ENCODE measurements at regions not wholly inside any gene's neighbourhood (a gene's known extent, or its start where the extent isn't known, plus 50 kb on each side); places are given as distances from the start of the nearest gene placed in this dataset.

DNA sequence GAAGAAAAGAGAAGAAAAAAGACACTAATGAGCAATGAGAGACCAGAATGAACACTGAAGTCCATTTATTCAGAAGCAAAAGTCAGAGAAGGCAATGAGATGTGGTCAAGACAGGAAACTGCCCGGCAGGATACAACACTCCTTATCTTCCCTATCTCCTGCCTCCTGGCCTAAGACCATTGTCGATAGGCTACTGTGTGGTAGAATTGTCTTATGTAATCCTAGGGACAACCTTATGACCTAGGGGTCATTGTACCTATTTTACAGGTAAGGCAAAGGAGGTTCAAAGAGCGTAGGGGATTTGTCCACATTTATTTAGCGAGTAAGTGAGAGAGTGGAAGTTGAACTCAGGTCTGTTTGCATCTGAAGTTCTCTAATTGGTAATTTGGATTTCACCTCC lies 63.0 kb upstream of the PTPN3 start:
- ATAC-seq (no peak), DNase-seq (no peak)
- Mint-ChIP-seq H3K4me1 (no peaks in the 10 kb centered on the region), H3K27ac (no peak overlapping the region), H3K9me3 (peaks cover 0 to 2% of the 10 kb centered on the region in 2 donors), H3K36me3 (no peaks in the 10 kb centered on the region), H3K27me3 (ENCODE audit: low read depth in 2 of 2) (peaks cover 7 to 9% of the 10 kb centered on the region in 2 donors), H3K4me3 (no peak overlapping the region)
- Histone ChIP-seq H3K9me3 (ENCODE audit: control insufficient read depth, insufficient read depth, low read length) (no peaks in the 10 kb centered on the region), H3K4me3 (ENCODE audit: low read length) (no peak overlapping the region), H3K4me1 (ENCODE audit: control insufficient read depth, insufficient read depth, low read length) (no peaks in the 10 kb centered on the region), H3K27me3 (ENCODE audit: control insufficient read depth, insufficient read depth, low read length) (no peaks in the 10 kb centered on the region), H3K27ac (ENCODE audit: low read length) (no peak overlapping the region), H3K36me3 (ENCODE audit: control insufficient read depth, insufficient read depth, low read length) (no peaks in the 10 kb centered on the region)
- no peak for TF ChIP-seq CTCF (IDR thresholded peaks at IDR 0.05)
- intact Hi-C loops (cut with micrococcal nuclease): no loop called here
- WGBS (ENCODE audit: insufficient coverage): 83% methylated on average over 2 of the region's 4 CpGs

GRCh38 chr9:109568089-109568488 lies 70.0 kb upstream of the PTPN3 start:
- Mint-ChIP-seq H3K27me3 (ENCODE audit: low read depth in 2 of 2) (peaks cover 4 to 18% of the 10 kb centered on the region in 2 donors), H3K9me3 (no peaks in the 10 kb centered on the region), H3K36me3 (no peaks in the 10 kb centered on the region), H3K4me1 (no peaks in the 10 kb centered on the region), H3K4me3 (no peak overlapping the region), H3K27ac (no peak overlapping the region)
- H3K4me1 ChIP-seq (ENCODE audit: control insufficient read depth, insufficient read depth, low read length): no peaks in the 10 kb centered on the region
- H3K4me3 ChIP-seq (ENCODE audit: low read length): no peak overlapping the region
- no peak for ATAC-seq
- H3K36me3 ChIP-seq (ENCODE audit: control insufficient read depth, insufficient read depth, low read length): no peaks in the 10 kb centered on the region
- WGBS (ENCODE audit: insufficient coverage): 60% methylated on average over 2 of the region's 2 CpGs
- no peaks in the 10 kb centered on the region for H3K27me3 ChIP-seq (ENCODE audit: control insufficient read depth, insufficient read depth, low read length)
- TF ChIP-seq CTCF (IDR thresholded peaks at IDR 0.05): no peak
- no peak for DNase-seq
- H3K27ac ChIP-seq (ENCODE audit: low read length): no peak overlapping the region
- intact Hi-C loops (cut with micrococcal nuclease): no loop called here
- no peaks in the 10 kb centered on the region for H3K9me3 ChIP-seq (ENCODE audit: control insufficient read depth, insufficient read depth, low read length)

GRCh38 chr9:109568568-109569210 lies 70.6 kb upstream of the PTPN3 start:
- ATAC-seq: no peak
- Histone ChIP-seq H3K4me1 (ENCODE audit: control insufficient read depth, insufficient read depth, low read length) (no peaks in the 10 kb centered on the region), H3K27me3 (ENCODE audit: control insufficient read depth, insufficient read depth, low read length) (no peaks in the 10 kb centered on the region), H3K27ac (ENCODE audit: low read length) (no peak overlapping the region), H3K9me3 (ENCODE audit: control insufficient read depth, insufficient read depth, low read length) (no peaks in the 10 kb centered on the region), H3K4me3 (ENCODE audit: low read length) (no peak overlapping the region), H3K36me3 (ENCODE audit: control insufficient read depth, insufficient read depth, low read length) (no peaks in the 10 kb centered on the region)
- DNase-seq: no peak
- 82% methylated on average over 2 of the region's 2 CpGs for WGBS (ENCODE audit: insufficient coverage)
- H3K27me3 Mint-ChIP-seq (ENCODE audit: low read depth in 2 of 2): peaks cover 4 to 18% of the 10 kb centered on the region in 2 donors
- H3K27ac Mint-ChIP-seq: no peak overlapping the region
- no peaks in the 10 kb centered on the region for H3K4me1 Mint-ChIP-seq
- intact Hi-C loops (cut with micrococcal nuclease): no loop called here
- H3K9me3 Mint-ChIP-seq: no peaks in the 10 kb centered on the region
- no peaks in the 10 kb centered on the region for H3K36me3 Mint-ChIP-seq
- H3K4me3 Mint-ChIP-seq: no peak overlapping the region
- no peak for TF ChIP-seq CTCF (IDR thresholded peaks at IDR 0.05)

Measured in natural killer cell (primary cell).